GM12878 (cell line): ENCODE measurements at regions not wholly inside any gene's neighbourhood (a gene's known extent, or its start where the extent isn't known, plus 50 kb on each side); places are given as distances from the start of the nearest gene placed in this dataset.
"Not testable (repeated sequence)": the region's sequence is repeated elsewhere in the genome, so short reads cannot be mapped to it uniquely, and the experiment has no call there.

Experiments used
- ATAC-seq: fragments of 200-7000 bp; cut with Tn5 transposase; 3 replicates; pipeline ENCODE4 v1.9.1; 2020; ENCODE audit warnings: mild to moderate bottlenecking, moderate library complexity
- BruUV-seq: library from RNA; stranded (reverse); fragments of 400-500 nt; replicated peaks from 2 replicates; lab custom pipeline; 2021; lab: Mats Ljungman, UMichigan
- CTCF ChIA-PET: fragments of 300-600 bp; sonication (Branson Sonifier 250); formaldehyde crosslinking; extraction: SDS; loops from one replicate; lab custom pipeline; 2021; ENCODE audit warnings: inconsistent platforms; lab: Yijun Ruan, JAX
- POLR2A ChIA-PET: fragments of 350-600 bp; formaldehyde crosslinking; extraction: SDS; loops from one replicate; lab custom pipeline; 2021; ENCODE audit warnings: inconsistent platforms; lab: Charles Lee
- RAD21 ChIA-PET: fragments of 300-600 bp; sonication (Branson Sonifier 250); formaldehyde crosslinking; loops from one replicate; lab custom pipeline; 2023; ENCODE audit warnings: antibody characterized with exemption; ENCODE audit not compliant: unreplicated experiment; lab: Charles Lee
- SMC1A ChIA-PET: fragments of 300-600 bp; sonication (Branson Sonifier 250); formaldehyde crosslinking; loops from one replicate; lab custom pipeline; 2023; ENCODE audit not compliant: unreplicated experiment, uncharacterized antibody; lab: Charles Lee
- DNase-seq: peaks from one replicate; pipeline ENCODE4 v3.0.0-alpha.2; 2011; ENCODE audit warnings: low read depth, low spot score
- FAIRE-seq: peaks from 3 replicates; lab custom pipeline; 2011; peaks lifted over from hg19 to GRCh38; lab: Jason Lieb, UNC
- H2AFZ ChIP-seq: 2 replicates; pipeline ENCODE4 v1.6.0; 2011; ENCODE audit warnings: low read depth, low read length, control low read depth; ENCODE audit not compliant: control insufficient read depth
- H3K27ac ChIP-seq: 2 replicates; pipeline ENCODE4 v1.5.1; 2011; ENCODE audit warnings: control low read depth; ENCODE audit not compliant: control insufficient read depth, insufficient read depth
- H3K27me3 ChIP-seq, 2 experiments: replicated peaks in 1 of 2; 2 replicates each; pipeline versions ENCODE4 v1.6.0 to v1.6.1; 2011; ENCODE audit warnings: low read length in 1 of 2; ENCODE audit not compliant: control insufficient read depth in 2 of 2, insufficient read depth in 2 of 2
- H3K36me3 ChIP-seq, 2 experiments: 2 replicates each; pipeline ENCODE4 v1.5.1; 2011; ENCODE audit warnings: low read length in 1 of 2; ENCODE audit not compliant: control insufficient read depth in 2 of 2, insufficient read depth in 2 of 2
- H3K4me1 ChIP-seq: 2 replicates; pipeline ENCODE4 v1.6.1; 2011; ENCODE audit warnings: mild to moderate bottlenecking, low read length, moderate library complexity, mixed read lengths; ENCODE audit not compliant: control insufficient read depth, insufficient read depth
- H3K4me2 ChIP-seq: 2 replicates; pipeline ENCODE4 v1.6.0; 2011; ENCODE audit warnings: control low read depth; ENCODE audit not compliant: control insufficient read depth, insufficient read depth
- H3K4me3 ChIP-seq: fragments of 200-600 bp; sonication (generic); 2 replicates; pipeline ENCODE4 v1.5.1; 2016
- H3K79me2 ChIP-seq: 2 replicates; pipeline ENCODE4 v1.6.0; 2011; ENCODE audit warnings: low read length; ENCODE audit not compliant: control insufficient read depth, insufficient read depth
- H3K9ac ChIP-seq: 2 replicates; pipeline ENCODE4 v1.8.0; 2011; ENCODE audit warnings: low read length, control low read depth, mixed read lengths; ENCODE audit not compliant: control insufficient read depth, insufficient read depth
- H3K9me3 ChIP-seq: replicated peaks from 3 replicates; pipeline ENCODE4 v1.5.1; 2011; ENCODE audit warnings: mild to moderate bottlenecking, low read length; ENCODE audit not compliant: control insufficient read depth, insufficient read depth
- H4K20me1 ChIP-seq: 2 replicates; pipeline ENCODE4 v1.6.0; 2011; ENCODE audit not compliant: control insufficient read depth, insufficient read depth
- PBX3 ChIP-seq: IDR thresholded peaks from 2 replicates; pipeline ENCODE4 v1.6.1; 2011; ENCODE audit warnings: mild to moderate bottlenecking, low read depth, low read length, moderate library complexity; ENCODE audit not compliant: insufficient replicate concordance
- YY1 ChIP-seq: IDR thresholded peaks from 2 replicates; pipeline ENCODE4 v1.6.1; 2011; ENCODE audit warnings: low read depth, mild to moderate bottlenecking, low read length
- WGBS: methylation state at CpG from one replicate; pipeline ENCODE4 v1.1.6; 2016; ENCODE audit warnings: low lambda C conversion rate; ENCODE audit not compliant: insufficient replicate concordance, insufficient coverage; ENCODE audit errors: missing lambda C conversion rate; 5-methylcytosine and 5-hydroxymethylcytosine counted together
- in situ Hi-C: fragments of 300-500 bp; cut with MboI; formaldehyde crosslinking; loops from 9 replicates; pipeline ENCODE4 v1.14.3; 2018; ENCODE audit warnings: mixed read lengths
- intact Hi-C: fragments of 100-400 bp; cut with micrococcal nuclease; formaldehyde crosslinking; loops from one replicate; pipeline ENCODE4 v1.14.2; 2022; ENCODE audit not compliant: unreplicated experiment

- H3K27ac ChIP-seq: no peak overlapping the region
- no peak overlapping the region for H3K4me3 ChIP-seq
- H3K4me2 ChIP-seq: no peak overlapping the region
- ChIA-PET RAD21 (no interaction called here), POLR2A (interaction anchor here (0.5 kb wide), 1 partner anchor 13 kb away, joined by 3 read pairs; no protein-coding TSS in a partner anchor), SMC1A (no interaction called here), CTCF (no interaction called here)
- no peaks in the 10 kb centered on the region; the same call in 2 of the 3 replicates for H3K9me3 ChIP-seq
- in situ Hi-C loops (loop anchor here (10.0 kb wide), 1 partner anchor 515 kb away; no protein-coding TSS in a partner anchor), intact Hi-C loops (loop anchor here (10.0 kb wide), 1 partner anchor 515 kb away; no protein-coding TSS in a partner anchor)
- BruUV-seq: no TSS peak
- H3K27me3 ChIP-seq: no peaks in the 10 kb centered on the region
- ATAC-seq: no peak
- no peak overlapping the region for H3K9ac ChIP-seq
- no peaks in the 10 kb centered on the region for H3K36me3 ChIP-seq
- no peak for DNase-seq
- TF ChIP-seq YY1: no peak
- no peak for TF ChIP-seq PBX3
- WGBS: 80% methylated on average over 22 of the region's 22 CpGs
- H4K20me1 ChIP-seq: no peaks in the 10 kb centered on the region
- no peaks in the 10 kb centered on the region for H3K79me2 ChIP-seq
- H2AFZ ChIP-seq: no peak overlapping the region
- FAIRE-seq: no peak
- peaks cover 13% of the 10 kb centered on the region for H3K4me1 ChIP-seq
These were observed 52.0 kb upstream of the ECHDC3 start for GRCh38 chr10:11689945-11690736.

GRCh38 chr10:11688448-11688795 is 53.8 kb upstream of the ECHDC3 start:
- H2AFZ ChIP-seq, SMC1A ChIA-PET, FAIRE-seq, POLR2A ChIA-PET, CTCF ChIA-PET, H3K27me3 ChIP-seq, H3K4me2 ChIP-seq, BruUV-seq, RAD21 ChIA-PET, H3K36me3 ChIP-seq, H4K20me1 ChIP-seq, H3K27ac ChIP-seq, H3K9ac ChIP-seq, DNase-seq, H3K9me3 ChIP-seq, ATAC-seq, H3K4me3 ChIP-seq, H3K79me2 ChIP-seq: not testable (repeated sequence)
- intact Hi-C loops (loop anchor here (10.0 kb wide), 1 partner anchor 514 kb away; no protein-coding TSS in a partner anchor), in situ Hi-C loops (loop anchor here (10.0 kb wide), 1 partner anchor 514 kb away; no protein-coding TSS in a partner anchor)
- 74% methylated on average over 3 of the region's 3 CpGs for WGBS
- H3K4me1 ChIP-seq: peaks cover 23% of the 10 kb centered on the region
